ENCODE measurements at regions not wholly inside any gene's neighbourhood (a gene's known extent, or its start where the extent isn't known, plus 50 kb on each side); places are given as distances from the start of the nearest gene placed in this dataset.

- DNase-seq (ENCODE audit: low spot score), result no peak
- Histone ChIP-seq H3K4me1 (ENCODE audit: insufficient read depth, low read length, poor library complexity, severe bottlenecking) (no peaks in the 10 kb centered on the region), H3K4me3 (ENCODE audit: low read depth, low read length, poor library complexity, severe bottlenecking) (no peak overlapping the region), H3K36me3 (ENCODE audit: insufficient read depth, low read length, poor library complexity, severe bottlenecking) (no peaks in the 10 kb centered on the region), H3K27me3 (replicated peaks; ENCODE audit: insufficient read depth, low read depth, low read length, poor library complexity) (peaks cover 27% of the 10 kb centered on the region), H3K27ac (ENCODE audit: low read depth, low read length, poor library complexity, severe bottlenecking) (no peak overlapping the region), H3K9me3 (ENCODE audit: low read depth, low read length, poor library complexity, severe bottlenecking) (no peaks in the 10 kb centered on the region)
- ChIA-PET CTCF (no interaction called here), POLR2A (ENCODE audit: low non-redundant PET) (no interaction called here)
- TF ChIP-seq EZH2 (IDR thresholded peaks at IDR 0.05; ENCODE audit: borderline replicate concordance, low read depth, low read length, poor library complexity, severe bottlenecking) (no peak), CTCF (conservative IDR thresholded peaks at IDR 0.05; ENCODE audit: low read depth, low read length) (no peak)
- intact Hi-C loops (cut with micrococcal nuclease; ENCODE audit: unreplicated experiment), result no loop called here
- no TSS peak for BruUV-seq (replicated peaks)
Measured at GRCh38 chr13:26882731-26883130, 122.1 kb upstream of the GPR12 start.

- no peak for DNase-seq (ENCODE audit: low spot score)
- intact Hi-C loops (cut with micrococcal nuclease; ENCODE audit: unreplicated experiment), result no loop called here
- TF ChIP-seq EZH2 (IDR thresholded peaks at IDR 0.05; ENCODE audit: borderline replicate concordance, low read depth, low read length, poor library complexity, severe bottlenecking), result no peak
- Histone ChIP-seq H3K4me3 (ENCODE audit: low read depth, low read length, poor library complexity, severe bottlenecking) (no peak overlapping the region), H3K4me1 (ENCODE audit: insufficient read depth, low read length, poor library complexity, severe bottlenecking) (no peaks in the 10 kb centered on the region), H3K27ac (ENCODE audit: low read depth, low read length, poor library complexity, severe bottlenecking) (no peak overlapping the region), H3K9me3 (ENCODE audit: low read depth, low read length, poor library complexity, severe bottlenecking) (no peaks in the 10 kb centered on the region), H3K27me3 (replicated peaks; ENCODE audit: insufficient read depth, low read depth, low read length, poor library complexity) (peaks cover 27% of the 10 kb centered on the region), H3K36me3 (ENCODE audit: insufficient read depth, low read length, poor library complexity, severe bottlenecking) (no peaks in the 10 kb centered on the region)
- ChIA-PET POLR2A (ENCODE audit: low non-redundant PET) (no interaction called here), CTCF (no interaction called here)
- no TSS peak for BruUV-seq (replicated peaks)
Measured at GRCh38 chr13:26881154-26881553, 120.6 kb upstream of the GPR12 start.

GRCh38 chr13:26880735-26881134 lies 120.1 kb upstream of the GPR12 start:
- Histone ChIP-seq H3K9me3 (ENCODE audit: low read depth, low read length, poor library complexity, severe bottlenecking) (no peaks in the 10 kb centered on the region), H3K36me3 (ENCODE audit: insufficient read depth, low read length, poor library complexity, severe bottlenecking) (no peaks in the 10 kb centered on the region), H3K27ac (ENCODE audit: low read depth, low read length, poor library complexity, severe bottlenecking) (no peak overlapping the region), H3K4me1 (ENCODE audit: insufficient read depth, low read length, poor library complexity, severe bottlenecking) (no peaks in the 10 kb centered on the region), H3K27me3 (replicated peaks; ENCODE audit: insufficient read depth, low read depth, low read length, poor library complexity) (peaks cover 27% of the 10 kb centered on the region), H3K4me3 (ENCODE audit: low read depth, low read length, poor library complexity, severe bottlenecking) (no peak overlapping the region)
- ChIA-PET POLR2A (ENCODE audit: low non-redundant PET) (no interaction called here), CTCF (no interaction called here)
- TF ChIP-seq CTCF (conservative IDR thresholded peaks at IDR 0.05; ENCODE audit: low read depth, low read length) (no peak), EZH2 (IDR thresholded peaks at IDR 0.05; ENCODE audit: borderline replicate concordance, low read depth, low read length, poor library complexity, severe bottlenecking) (no peak)
- intact Hi-C loops (cut with micrococcal nuclease; ENCODE audit: unreplicated experiment), result no loop called here
- no peak for DNase-seq (ENCODE audit: low spot score)
- no TSS peak for BruUV-seq (replicated peaks)

GRCh38 chr13:26878438-26878837 lies 117.9 kb upstream of the GPR12 start:
- intact Hi-C loops (cut with micrococcal nuclease; ENCODE audit: unreplicated experiment), result no loop called here
- POLR2A ChIA-PET (ENCODE audit: low non-redundant PET), result no interaction called here
- CTCF ChIA-PET, result no interaction called here
- Histone ChIP-seq H3K9me3 (ENCODE audit: low read depth, low read length, poor library complexity, severe bottlenecking) (no peaks in the 10 kb centered on the region), H3K27me3 (replicated peaks; ENCODE audit: insufficient read depth, low read depth, low read length, poor library complexity) (peaks cover 27% of the 10 kb centered on the region), H3K27ac (ENCODE audit: low read depth, low read length, poor library complexity, severe bottlenecking) (no peak overlapping the region), H3K4me3 (ENCODE audit: low read depth, low read length, poor library complexity, severe bottlenecking) (no peak overlapping the region), H3K36me3 (ENCODE audit: insufficient read depth, low read length, poor library complexity, severe bottlenecking) (no peaks in the 10 kb centered on the region), H3K4me1 (ENCODE audit: insufficient read depth, low read length, poor library complexity, severe bottlenecking) (no peaks in the 10 kb centered on the region)
- TF ChIP-seq CTCF (conservative IDR thresholded peaks at IDR 0.05; ENCODE audit: low read depth, low read length) (no peak), EZH2 (IDR thresholded peaks at IDR 0.05; ENCODE audit: borderline replicate concordance, low read depth, low read length, poor library complexity, severe bottlenecking) (no peak)
- DNase-seq (ENCODE audit: low spot score), result no peak
- BruUV-seq (replicated peaks), result no TSS peak
